GM23248 (cell line): ENCODE measurements at regions not wholly inside any gene's neighbourhood (a gene's known extent, or its start where the extent isn't known, plus 50 kb on each side); places are given as distances from the start of the nearest gene placed in this dataset.

Experiments used
- DNase-seq: peaks from one replicate; pipeline ENCODE4 v3.0.0-alpha.2; 2015
- H2AFZ ChIP-seq: fragments of 200-600 bp; sonication (generic); 2 replicates; pipeline ENCODE4 v1.6.1; 2016; ENCODE audit warnings: antibody characterized with exemption
- H3F3A ChIP-seq: fragments of 200-600 bp; sonication (generic); 2 replicates; pipeline ENCODE4 v1.6.1; 2016; ENCODE audit warnings: mild to moderate bottlenecking, antibody characterized with exemption, mixed run types; ENCODE audit not compliant: insufficient read depth
- H3K27ac ChIP-seq: fragments of 200-600 bp; sonication (generic); 2 replicates; pipeline ENCODE4 v1.5.1; 2016; ENCODE audit warnings: mild to moderate bottlenecking
- H3K27me3 ChIP-seq: fragments of 200-600 bp; sonication (generic); replicated peaks from 2 replicates; pipeline ENCODE4 v1.6.1; 2016; ENCODE audit warnings: mild to moderate bottlenecking; ENCODE audit not compliant: insufficient read depth
- H3K36me3 ChIP-seq: fragments of 200-600 bp; sonication (generic); 2 replicates; pipeline ENCODE4 v1.6.1; 2016; ENCODE audit warnings: low read depth, mild to moderate bottlenecking
- H3K4me1 ChIP-seq: fragments of 200-600 bp; sonication (generic); 2 replicates; pipeline ENCODE4 v1.6.1; 2016; ENCODE audit warnings: mild to moderate bottlenecking; ENCODE audit not compliant: insufficient read depth
- H3K4me2 ChIP-seq: fragments of 200-600 bp; sonication (generic); one replicate; pipeline ENCODE4 v1.6.1; 2016; ENCODE audit warnings: mild to moderate bottlenecking; ENCODE audit not compliant: unreplicated experiment
- H3K4me3 ChIP-seq: fragments of 200-600 bp; sonication (generic); 2 replicates; pipeline ENCODE4 v1.5.1; 2016; ENCODE audit warnings: mild to moderate bottlenecking
- H3K79me2 ChIP-seq: fragments of 200-600 bp; sonication (generic); 2 replicates; pipeline ENCODE4 v1.6.1; 2016; ENCODE audit warnings: mild to moderate bottlenecking; ENCODE audit not compliant: insufficient read depth
- H3K9ac ChIP-seq: fragments of 200-600 bp; sonication (generic); 2 replicates; pipeline ENCODE4 v1.6.1; 2016; ENCODE audit warnings: mild to moderate bottlenecking
- H3K9me2 ChIP-seq: fragments of 200-600 bp; sonication (generic); 2 replicates; pipeline ENCODE4 v1.6.1; 2016; ENCODE audit warnings: mixed run types, mild to moderate bottlenecking, moderate library complexity; ENCODE audit not compliant: insufficient read depth
- H3K9me3 ChIP-seq: fragments of 200-600 bp; sonication (generic); one replicate; pipeline ENCODE4 v1.6.1; 2017; ENCODE audit warnings: low read depth
- H4K20me1 ChIP-seq: fragments of 200-600 bp; sonication (generic); 2 replicates; pipeline ENCODE4 v1.6.0; 2016; ENCODE audit not compliant: insufficient read depth
- EZH2 ChIP-seq: fragments of 200-600 bp; sonication (generic); IDR thresholded peaks from 2 replicates; pipeline ENCODE4 v1.6.1; 2018; ENCODE audit warnings: antibody characterized with exemption, mild to moderate bottlenecking; ENCODE audit not compliant: insufficient read depth, poor library complexity, severe bottlenecking
- EZH2phosphoT487 ChIP-seq: fragments of 200-600 bp; sonication (generic); IDR thresholded peaks from 2 replicates; pipeline ENCODE4 v1.6.1; 2018; ENCODE audit warnings: antibody characterized with exemption, moderate library complexity, mild to moderate bottlenecking, low read depth; ENCODE audit not compliant: insufficient read depth
- WGBS, 2 experiments: methylation state at CpG; one replicate each; pipeline ENCODE4 v1.1.6; 2015 to 2017; ENCODE audit warnings: low lambda C conversion rate in 2 of 2, low coverage in 1 of 2; ENCODE audit errors: missing lambda C conversion rate in 2 of 2; 5-methylcytosine and 5-hydroxymethylcytosine counted together
- in situ Hi-C: fragments of 300-500 bp; cut with MboI; formaldehyde crosslinking; loops from 2 replicates; pipeline ENCODE4 v1.15.0; 2020

- Histone ChIP-seq H3K9me2 (no peaks in the 10 kb centered on the region), H3K36me3 (no peaks in the 10 kb centered on the region), H3F3A (no peaks in the 10 kb centered on the region), H3K27ac (no peak overlapping the region), H3K9me3 (no peaks in the 10 kb centered on the region), H3K4me2 (no peak overlapping the region), H3K79me2 (no peaks in the 10 kb centered on the region), H4K20me1 (no peaks in the 10 kb centered on the region), H3K27me3 (no peaks in the 10 kb centered on the region), H3K9ac (no peak overlapping the region), H3K4me3 (no peak overlapping the region), H3K4me1 (no peaks in the 10 kb centered on the region), H2AFZ (no peak overlapping the region)
- 32 to 36% methylated on average over 3 of the region's 3 CpGs for WGBS, 2 experiments
- TF ChIP-seq EZH2phosphoT487: no peak
- no peak for TF ChIP-seq EZH2
- no peak for DNase-seq
- in situ Hi-C loops: no loop called here
Measured at GRCh38 chrX:95675794-95676193, 1008.8 kb upstream of the DIAPH2 start.

DNA sequence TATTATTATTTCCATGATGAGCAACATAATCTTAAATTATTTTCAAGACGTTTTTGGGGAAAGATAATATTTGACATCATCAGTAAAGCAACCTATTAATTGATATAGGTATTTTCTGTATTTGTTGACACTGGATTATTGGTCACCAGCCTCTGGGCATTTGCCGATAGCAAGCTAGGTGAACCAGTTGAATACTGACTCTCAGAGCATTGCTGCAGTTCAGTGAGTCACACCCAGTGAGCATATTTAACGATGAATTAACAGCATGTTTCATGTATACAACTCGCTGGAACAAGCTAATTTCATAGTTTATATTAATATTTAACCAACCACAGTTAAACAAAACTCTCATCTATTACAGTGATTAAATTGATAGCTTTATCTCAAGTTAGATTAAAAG lies 1006.0 kb upstream of the DIAPH2 start:
- in situ Hi-C loops: no loop called here
- no peak for DNase-seq

DNA sequence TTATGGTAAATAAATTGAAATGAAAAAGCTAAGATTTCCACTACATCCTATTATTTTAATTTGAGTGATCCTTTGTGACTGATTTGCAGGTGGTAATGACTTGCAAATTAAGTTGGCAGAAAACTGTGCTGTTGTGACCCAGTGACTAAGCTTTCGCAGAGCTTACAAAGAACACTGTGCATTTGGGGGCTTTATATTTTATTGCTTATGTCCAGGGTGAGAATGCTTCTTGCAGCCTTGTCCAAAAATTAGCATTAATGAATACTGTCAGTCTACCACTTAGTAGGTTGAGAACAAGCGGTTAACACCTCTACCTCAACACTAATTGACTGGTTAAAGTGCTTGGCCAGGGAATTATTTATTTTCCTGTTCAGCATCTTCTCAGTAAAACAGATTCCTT lies 991.3 kb upstream of the DIAPH2 start:
- Histone ChIP-seq H3K9ac (no peak overlapping the region), H3K79me2 (no peaks in the 10 kb centered on the region), H3K9me2 (no peaks in the 10 kb centered on the region), H3K4me1 (no peaks in the 10 kb centered on the region), H3K27ac (no peak overlapping the region), H3K36me3 (no peaks in the 10 kb centered on the region), H3K4me2 (no peak overlapping the region), H4K20me1 (no peaks in the 10 kb centered on the region), H3K27me3 (no peaks in the 10 kb centered on the region), H3K4me3 (no peak overlapping the region), H2AFZ (no peak overlapping the region), H3F3A (no peaks in the 10 kb centered on the region), H3K9me3 (no peaks in the 10 kb centered on the region)
- 33 to 38% methylated on average over 2 of the region's 2 CpGs for WGBS, 2 experiments
- TF ChIP-seq EZH2phosphoT487 (no peak), EZH2 (no peak)
- DNase-seq: no peak
- in situ Hi-C loops: no loop called here

More for the DNA sequence above, 1006.0 kb upstream of the DIAPH2 start:
- no peaks in the 10 kb centered on the region for H3F3A ChIP-seq
- no peak overlapping the region for H2AFZ ChIP-seq
- WGBS, 2 experiments: 8 to 11% methylated on average over 4 of the region's 4 CpGs
- no peaks in the 10 kb centered on the region for H3K27me3 ChIP-seq
- TF ChIP-seq EZH2 (no peak), EZH2phosphoT487 (no peak)
- no peaks in the 10 kb centered on the region for H4K20me1 ChIP-seq
- H3K4me1 ChIP-seq: no peaks in the 10 kb centered on the region
- H3K79me2 ChIP-seq: no peaks in the 10 kb centered on the region
- no peak overlapping the region for H3K4me3 ChIP-seq
- H3K36me3 ChIP-seq: no peaks in the 10 kb centered on the region
- no peak overlapping the region for H3K9ac ChIP-seq
- H3K27ac ChIP-seq: no peak overlapping the region
- no peaks in the 10 kb centered on the region for H3K9me3 ChIP-seq
- no peak overlapping the region for H3K4me2 ChIP-seq
- H3K9me2 ChIP-seq: no peaks in the 10 kb centered on the region

GRCh38 chrX:95703696-95704095 lies 980.9 kb upstream of the DIAPH2 start:
- no peak overlapping the region for H3K4me2 ChIP-seq
- H3K27ac ChIP-seq: no peak overlapping the region
- no peak overlapping the region for H3K9ac ChIP-seq
- no peak overlapping the region for H2AFZ ChIP-seq
- TF ChIP-seq EZH2 (no peak), EZH2phosphoT487 (no peak)
- no peaks in the 10 kb centered on the region for H3K27me3 ChIP-seq
- no peaks in the 10 kb centered on the region for H3K36me3 ChIP-seq
- in situ Hi-C loops: no loop called here
- no peaks in the 10 kb centered on the region for H3F3A ChIP-seq
- no peaks in the 10 kb centered on the region for H3K9me2 ChIP-seq
- DNase-seq: no peak
- no peaks in the 10 kb centered on the region for H3K9me3 ChIP-seq
- H3K4me3 ChIP-seq: no peak overlapping the region
- no peaks in the 10 kb centered on the region for H3K79me2 ChIP-seq
- WGBS, 2 experiments: 0 to 5% methylated on average over 1 of the region's 1 CpG
- no peaks in the 10 kb centered on the region for H4K20me1 ChIP-seq
- H3K4me1 ChIP-seq: no peaks in the 10 kb centered on the region

- no peak overlapping the region for H3K4me3 ChIP-seq
- no peaks in the 10 kb centered on the region for H3K79me2 ChIP-seq
- no peak overlapping the region for H3K27ac ChIP-seq
- no peaks in the 10 kb centered on the region for H3K9me2 ChIP-seq
- WGBS, 2 experiments: 9% methylated on average over 4 of the region's 4 CpGs
- H3F3A ChIP-seq: no peaks in the 10 kb centered on the region
- in situ Hi-C loops: no loop called here
- no peak overlapping the region for H3K4me2 ChIP-seq
- no peaks in the 10 kb centered on the region for H4K20me1 ChIP-seq
- no peaks in the 10 kb centered on the region for H3K27me3 ChIP-seq
- TF ChIP-seq EZH2: no peak
- no peak for TF ChIP-seq EZH2phosphoT487
- no peak overlapping the region for H3K9ac ChIP-seq
- H2AFZ ChIP-seq: no peak overlapping the region
- no peak for DNase-seq
- H3K9me3 ChIP-seq: no peaks in the 10 kb centered on the region
- H3K4me1 ChIP-seq: no peaks in the 10 kb centered on the region
- no peaks in the 10 kb centered on the region for H3K36me3 ChIP-seq
Measured at GRCh38 chrX:95716841-95717240, 967.8 kb upstream of the DIAPH2 start.
